Osteocyte (in vitro differentiated cells): ENCODE measurements at regions not wholly inside any gene's neighbourhood (a gene's known extent, or its start where the extent isn't known, plus 50 kb on each side); places are given as distances from the start of the nearest gene placed in this dataset.

Experiments
- DNase-seq: peaks from one replicate; pipeline ENCODE4 v3.0.0; 2021; ENCODE audit warnings: mixed read lengths; ENCODE audit not compliant: unreplicated experiment; ENCODE audit errors: extremely low spot score
- H3K27ac Mint-ChIP-seq: one replicate; pipeline ENCODE4 v1.8.0; 2021; ENCODE audit warnings: mild to moderate bottlenecking, mixed read lengths; ENCODE audit not compliant: unreplicated experiment
- H3K27me3 Mint-ChIP-seq: one replicate; pipeline ENCODE4 v1.8.0; 2021; ENCODE audit warnings: mixed read lengths; ENCODE audit not compliant: unreplicated experiment
- H3K36me3 Mint-ChIP-seq: one replicate; pipeline ENCODE4 v1.8.0; 2021; ENCODE audit warnings: mixed read lengths; ENCODE audit not compliant: unreplicated experiment
- H3K4me1 Mint-ChIP-seq: one replicate; pipeline ENCODE4 v1.8.0; 2021; ENCODE audit warnings: mixed read lengths; ENCODE audit not compliant: unreplicated experiment
- H3K4me3 Mint-ChIP-seq: one replicate; pipeline ENCODE4 v1.8.0; 2021; ENCODE audit warnings: mild to moderate bottlenecking, moderate library complexity, mixed read lengths; ENCODE audit not compliant: unreplicated experiment
- H3K9me3 Mint-ChIP-seq: one replicate; pipeline ENCODE4 v1.8.0; 2021; ENCODE audit warnings: mixed read lengths; ENCODE audit not compliant: unreplicated experiment
- CTCF ChIP-seq: fragments of 200-600 bp; sonication (generic); IDR thresholded peaks from 2 replicates; pipeline ENCODE4 v1.5.0; 2021; ENCODE audit warnings: antibody characterized with exemption, mild to moderate bottlenecking, moderate library complexity

- Mint-ChIP-seq H3K4me3 (no peak overlapping the region), H3K27me3 (no peaks in the 10 kb centered on the region), H3K27ac (no peak overlapping the region), H3K9me3 (peaks cover 32% of the 10 kb centered on the region), H3K36me3 (no peaks in the 10 kb centered on the region), H3K4me1 (no peaks in the 10 kb centered on the region)
- TF ChIP-seq CTCF: no peak
- no peak for DNase-seq
Observed at GRCh38 chrX:87878926-87879325, 361.3 kb downstream of the KLHL4 start.

GRCh38 chrX:87890437-87890836 lies 372.8 kb downstream of the KLHL4 start:
- peaks cover 13% of the 10 kb centered on the region for H3K9me3 Mint-ChIP-seq
- no peak for TF ChIP-seq CTCF
- no peak overlapping the region for H3K27ac Mint-ChIP-seq
- no peaks in the 10 kb centered on the region for H3K36me3 Mint-ChIP-seq
- H3K27me3 Mint-ChIP-seq: no peaks in the 10 kb centered on the region
- H3K4me3 Mint-ChIP-seq: no peak overlapping the region
- H3K4me1 Mint-ChIP-seq: no peaks in the 10 kb centered on the region
- no peak for DNase-seq

- no peak for TF ChIP-seq CTCF
- Mint-ChIP-seq H3K9me3 (peaks cover 8% of the 10 kb centered on the region), H3K27ac (no peak overlapping the region), H3K4me1 (no peaks in the 10 kb centered on the region), H3K36me3 (no peaks in the 10 kb centered on the region), H3K27me3 (no peaks in the 10 kb centered on the region), H3K4me3 (no peak overlapping the region)
- no peak for DNase-seq
Observed at GRCh38 chrX:87895421-87895820, 377.8 kb downstream of the KLHL4 start.

GRCh38 chrX:87896057-87896456 lies 378.5 kb downstream of the KLHL4 start:
- Mint-ChIP-seq H3K27me3 (no peaks in the 10 kb centered on the region), H3K36me3 (no peaks in the 10 kb centered on the region), H3K4me1 (no peaks in the 10 kb centered on the region), H3K9me3 (peaks cover 13% of the 10 kb centered on the region), H3K27ac (no peak overlapping the region), H3K4me3 (no peak overlapping the region)
- DNase-seq: no peak
- TF ChIP-seq CTCF: no peak

GRCh38 chrX:87900320-87900908 lies 382.8 kb downstream of the KLHL4 start:
- Mint-ChIP-seq H3K4me3 (no peak overlapping the region), H3K4me1 (no peaks in the 10 kb centered on the region), H3K36me3 (no peaks in the 10 kb centered on the region), H3K27me3 (no peaks in the 10 kb centered on the region), H3K9me3 (peaks cover 12% of the 10 kb centered on the region), H3K27ac (no peak overlapping the region)
- DNase-seq: no peak
- no peak for TF ChIP-seq CTCF
